Fibroblast of the aortic adventitia (primary cell): ENCODE measurements at regions not wholly inside any gene's neighbourhood (a gene's known extent, or its start where the extent isn't known, plus 50 kb on each side); places are given as distances from the start of the nearest gene placed in this dataset.
"Not testable (repeated sequence)": the region's sequence is repeated elsewhere in the genome, so short reads cannot be mapped to it uniquely, and the experiment has no call there.

Experiments
- DNase-seq: peaks from one replicate; pipeline ENCODE4 v3.0.0-alpha.2; 2010; ENCODE audit warnings: low read depth
- H3K4me3 ChIP-seq: 2 replicates; pipeline ENCODE4 v1.5.1; 2011; ENCODE audit warnings: low read depth, mild to moderate bottlenecking, control low read depth, low read length, moderate library complexity
- CTCF ChIP-seq: IDR thresholded peaks from 2 replicates; pipeline ENCODE4 v1.5.1; 2011; ENCODE audit warnings: mild to moderate bottlenecking, low read length, control low read depth, inconsistent platforms; ENCODE audit not compliant: insufficient read depth

GRCh38 chr3:168678730-168679129, 583.0 kb upstream of the GOLIM4 start:
- no peak for DNase-seq
- TF ChIP-seq CTCF = no peak
- no peak overlapping the region for H3K4me3 ChIP-seq

GRCh38 chr3:168671091-168671490, 575.4 kb upstream of the GOLIM4 start:
- DNase-seq = no peak
- no peak overlapping the region for H3K4me3 ChIP-seq
- TF ChIP-seq CTCF = no peak

GRCh38 chr3:168660879-168661657, 565.3 kb upstream of the GOLIM4 start:
- not testable (repeated sequence) for H3K4me3 ChIP-seq, DNase-seq

- H3K4me3 ChIP-seq = no peak overlapping the region
- TF ChIP-seq CTCF = no peak
- no peak for DNase-seq
Observed at GRCh38 chr3:168659015-168659414, 563.3 kb upstream of the GOLIM4 start.

GRCh38 chr3:168655611-168656010, 559.9 kb upstream of the GOLIM4 start:
- no peak for DNase-seq
- no peak overlapping the region for H3K4me3 ChIP-seq
- TF ChIP-seq CTCF = no peak

- TF ChIP-seq CTCF = no peak
Observed at GRCh38 chr3:168654700-168655099, 559.0 kb upstream of the GOLIM4 start.

GRCh38 chr3:168653255-168653654, 557.5 kb upstream of the GOLIM4 start:
- H3K4me3 ChIP-seq = no peak overlapping the region
- no peak for TF ChIP-seq CTCF
- DNase-seq = no peak

More at GRCh38 chr3:168654700-168655099, 559.0 kb upstream of the GOLIM4 start:
- no peak for DNase-seq
- no peak overlapping the region for H3K4me3 ChIP-seq
